ENCODE measurements at regions not wholly inside any gene's neighbourhood (a gene's known extent, or its start where the extent isn't known, plus 50 kb on each side); places are given as distances from the start of the nearest gene placed in this dataset.

DNA sequence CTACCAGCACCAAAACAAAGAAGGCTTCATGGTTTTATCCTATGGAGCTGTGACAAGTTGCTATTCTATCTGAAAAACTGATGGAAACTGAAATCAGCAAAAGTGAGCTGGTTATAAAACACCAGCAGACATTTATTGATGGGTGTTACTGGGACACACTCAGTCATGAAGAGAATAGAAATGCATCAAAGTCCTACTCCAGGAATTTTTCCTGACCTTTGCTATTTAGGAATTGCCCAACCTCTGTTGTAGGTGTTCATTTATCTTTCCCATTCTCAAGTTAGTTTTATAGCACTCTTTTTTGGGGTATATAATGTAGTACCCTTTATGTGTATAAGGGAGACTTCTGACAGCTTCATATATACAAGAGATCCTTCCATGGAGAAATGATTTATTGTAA, 533.2 kb downstream of the REEP3 start:
- Histone ChIP-seq H3K36me3 (replicated peaks in 1 of 2; ENCODE audit: insufficient read depth in 1 of 2, low read depth in 2 of 2) (no peaks in the 10 kb centered on the region), H3K9me3 (no peaks in the 10 kb centered on the region), H3K27me3 (no peaks in the 10 kb centered on the region), H3K27ac (no peak overlapping the region), H3K4me1 (no peaks in the 10 kb centered on the region), H3K4me3 (no peak overlapping the region)
- intact Hi-C loops (cut with DNase I), result no loop called here
- DNase-seq, result no peak
- no peak for ATAC-seq
- no peak for TF ChIP-seq POLR2A (IDR thresholded peaks at IDR 0.05)
- TF ChIP-seq, protein P1, sequence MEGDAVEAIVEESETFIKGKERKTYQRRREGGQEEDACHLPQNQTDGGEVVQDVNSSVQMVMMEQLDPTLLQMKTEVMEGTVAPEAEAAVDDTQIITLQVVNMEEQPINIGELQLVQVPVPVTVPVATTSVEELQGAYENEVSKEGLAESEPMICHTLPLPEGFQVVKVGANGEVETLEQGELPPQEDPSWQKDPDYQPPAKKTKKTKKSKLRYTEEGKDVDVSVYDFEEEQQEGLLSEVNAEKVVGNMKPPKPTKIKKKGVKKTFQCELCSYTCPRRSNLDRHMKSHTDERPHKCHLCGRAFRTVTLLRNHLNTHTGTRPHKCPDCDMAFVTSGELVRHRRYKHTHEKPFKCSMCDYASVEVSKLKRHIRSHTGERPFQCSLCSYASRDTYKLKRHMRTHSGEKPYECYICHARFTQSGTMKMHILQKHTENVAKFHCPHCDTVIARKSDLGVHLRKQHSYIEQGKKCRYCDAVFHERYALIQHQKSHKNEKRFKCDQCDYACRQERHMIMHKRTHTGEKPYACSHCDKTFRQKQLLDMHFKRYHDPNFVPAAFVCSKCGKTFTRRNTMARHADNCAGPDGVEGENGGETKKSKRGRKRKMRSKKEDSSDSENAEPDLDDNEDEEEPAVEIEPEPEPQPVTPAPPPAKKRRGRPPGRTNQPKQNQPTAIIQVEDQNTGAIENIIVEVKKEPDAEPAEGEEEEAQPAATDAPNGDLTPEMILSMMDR (IDR thresholded peaks at IDR 0.05), result no peak

DNA sequence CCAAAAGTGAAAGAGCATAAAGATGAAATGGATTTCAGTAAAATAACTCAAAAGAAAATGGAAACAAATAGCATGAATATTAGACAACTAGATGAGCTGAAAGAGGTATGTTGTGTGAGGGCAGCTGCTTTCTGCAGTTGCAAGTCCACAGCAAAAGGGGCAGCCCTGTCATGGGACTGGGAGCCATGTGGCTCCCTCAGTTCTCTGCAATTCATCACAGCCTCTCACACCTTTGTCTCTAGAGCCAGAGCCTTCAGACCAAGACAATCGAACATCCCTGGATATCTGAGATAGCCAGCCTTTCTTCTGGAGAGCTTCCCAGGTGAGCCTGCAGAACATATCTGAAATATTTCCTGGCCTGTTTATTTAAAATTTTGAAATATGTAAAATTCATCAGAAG, 538.7 kb downstream of the REEP3 start:
- no peak overlapping the region for H3K4me3 ChIP-seq
- WGBS, 2 donors, result 38 to 55% methylated on average over 1 of the region's 1 CpG
- no peak for TF ChIP-seq POLR2A (IDR thresholded peaks at IDR 0.05)
- TF ChIP-seq, protein P1 (IDR thresholded peaks at IDR 0.05), result no peak
- DNase-seq, result no peak
- H3K27me3 ChIP-seq, result no peaks in the 10 kb centered on the region
- intact Hi-C loops (cut with DNase I), result no loop called here
- no peaks in the 10 kb centered on the region for H3K36me3 ChIP-seq (replicated peaks in 1 of 2; ENCODE audit: insufficient read depth in 1 of 2, low read depth in 2 of 2)
- H3K9me3 ChIP-seq, result no peaks in the 10 kb centered on the region
- no peaks in the 10 kb centered on the region for H3K4me1 ChIP-seq
- no peak overlapping the region for H3K27ac ChIP-seq
- no peak for ATAC-seq

DNA sequence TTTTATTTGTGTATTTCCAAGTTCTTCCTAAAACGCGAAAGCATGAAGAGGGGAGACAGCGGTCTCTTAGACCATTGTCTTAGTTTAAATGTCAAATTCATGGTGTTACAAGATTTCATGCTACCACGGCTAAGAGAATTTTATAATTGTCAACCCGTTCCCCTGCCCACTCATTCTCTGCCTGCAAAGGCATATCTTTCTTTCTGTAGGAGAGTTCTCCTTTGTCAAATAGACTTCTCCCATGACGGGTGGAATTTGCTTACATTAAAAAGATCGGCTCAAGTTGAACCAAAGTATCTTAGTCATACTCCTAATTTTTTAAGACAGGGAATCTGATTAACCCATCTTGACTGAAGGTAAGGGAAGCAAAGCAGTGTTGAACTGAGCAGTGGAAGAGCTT, 539.2 kb downstream of the REEP3 start:
- WGBS, 2 donors, result 72 to 75% methylated on average over 7 of the region's 7 CpGs
- Histone ChIP-seq H3K27ac (no peak overlapping the region), H3K4me3 (no peak overlapping the region), H3K36me3 (replicated peaks in 1 of 2; ENCODE audit: insufficient read depth in 1 of 2, low read depth in 2 of 2) (no peaks in the 10 kb centered on the region), H3K9me3 (no peaks in the 10 kb centered on the region), H3K4me1 (no peaks in the 10 kb centered on the region), H3K27me3 (no peaks in the 10 kb centered on the region)
- TF ChIP-seq, protein P1 (IDR thresholded peaks at IDR 0.05), result no peak
- no peak for TF ChIP-seq POLR2A (IDR thresholded peaks at IDR 0.05)
- no peak for ATAC-seq
- intact Hi-C loops (cut with DNase I), result no loop called here
- no peak for DNase-seq

DNA sequence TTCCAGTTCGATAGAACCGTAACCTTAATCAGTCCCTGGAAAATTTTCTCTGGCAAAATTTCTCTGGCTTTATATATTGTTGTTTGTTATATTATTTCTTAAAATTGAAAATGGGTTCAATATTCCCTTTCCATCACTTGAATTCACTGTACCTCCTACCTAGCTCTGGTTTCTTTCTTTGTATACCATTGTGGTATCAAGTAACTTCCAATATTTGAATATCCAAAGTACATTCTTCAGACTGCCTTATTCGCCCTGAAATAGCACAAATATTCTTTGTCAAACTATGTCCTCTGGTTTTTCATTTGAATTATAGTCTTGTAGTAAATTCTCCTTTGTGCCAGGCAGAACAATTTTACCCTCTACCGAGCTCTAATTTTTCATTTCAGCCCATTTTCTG, 541.6 kb downstream of the REEP3 start:
- intact Hi-C loops (cut with DNase I), result no loop called here
- TF ChIP-seq, protein P1 (IDR thresholded peaks at IDR 0.05), result no peak
- no peak for TF ChIP-seq POLR2A (IDR thresholded peaks at IDR 0.05)
- no peak for DNase-seq
- Histone ChIP-seq H3K27me3 (no peaks in the 10 kb centered on the region), H3K27ac (no peak overlapping the region), H3K4me1 (no peaks in the 10 kb centered on the region), H3K9me3 (no peaks in the 10 kb centered on the region), H3K36me3 (replicated peaks in 1 of 2; ENCODE audit: insufficient read depth in 1 of 2, low read depth in 2 of 2) (no peaks in the 10 kb centered on the region), H3K4me3 (no peak overlapping the region)
- ATAC-seq, result no peak
- 45 to 50% methylated on average over 4 of the region's 4 CpGs for WGBS, 2 donors

DNA sequence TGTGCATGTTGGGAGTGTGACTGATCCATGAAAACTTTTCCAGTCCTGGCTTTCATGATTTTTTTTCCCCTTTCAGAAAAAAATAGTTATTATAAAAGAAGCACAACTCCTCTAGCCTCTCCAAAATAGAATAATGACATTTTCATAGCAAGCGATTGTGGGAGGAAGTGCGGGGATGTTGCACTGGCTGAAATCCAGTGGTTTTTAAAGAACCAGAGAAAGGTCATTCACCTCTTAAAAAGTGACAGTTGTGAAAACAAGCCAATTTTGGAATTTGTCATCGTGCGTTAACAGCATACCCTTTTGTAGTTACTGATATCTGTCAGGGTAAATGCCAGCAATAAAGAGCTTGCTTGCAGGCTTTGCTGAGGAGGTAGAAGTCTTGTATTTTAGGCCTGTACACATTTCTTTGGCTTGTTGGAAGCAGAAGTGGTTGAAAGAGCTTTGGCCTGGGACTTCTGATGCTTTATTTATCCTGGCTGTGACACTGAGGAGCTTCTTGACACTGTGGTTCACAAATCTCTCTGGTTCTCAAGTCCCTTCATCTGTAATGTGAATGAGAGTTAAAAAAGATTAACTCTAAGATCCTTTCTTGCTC, 545.9 kb downstream of the REEP3 start:
- DNase-seq (no peak), ATAC-seq (no peak)
- H3K4me3 ChIP-seq, result no peak overlapping the region
- no peaks in the 10 kb centered on the region for H3K4me1 ChIP-seq
- no peaks in the 10 kb centered on the region for H3K36me3 ChIP-seq (replicated peaks in 1 of 2; ENCODE audit: insufficient read depth in 1 of 2, low read depth in 2 of 2)
- WGBS, 2 donors, result 44 to 54% methylated on average over 4 of the region's 4 CpGs
- no peaks in the 10 kb centered on the region for H3K27me3 ChIP-seq
- no peaks in the 10 kb centered on the region for H3K9me3 ChIP-seq
- intact Hi-C loops (cut with DNase I), result no loop called here
- no peak overlapping the region for H3K27ac ChIP-seq
- no peak for TF ChIP-seq POLR2A (IDR thresholded peaks at IDR 0.05)
- TF ChIP-seq, protein P1 (IDR thresholded peaks at IDR 0.05), result no peak

Data from body of pancreas (tissue), 4 donors.